MM.1S (cell line): ENCODE measurements at regions not wholly inside any gene's neighbourhood (a gene's known extent, or its start where the extent isn't known, plus 50 kb on each side); places are given as distances from the start of the nearest gene placed in this dataset.

ENCODE experiments used
- EZH2phosphoT487 ChIP-seq: fragments of 300-600 bp; sonication (generic); IDR thresholded peaks from 2 replicates; pipeline ENCODE4 v1.6.1; 2018; ENCODE audit warnings: antibody characterized with exemption, low read length
- TF ChIP-seq, protein P1 (sequence below): fragments of 300-600 bp; sonication (generic); IDR thresholded peaks from 2 replicates; pipeline ENCODE4 v1.5.1; 2016; ENCODE audit warnings: antibody characterized with exemption, low read length, mixed read lengths

DNA sequence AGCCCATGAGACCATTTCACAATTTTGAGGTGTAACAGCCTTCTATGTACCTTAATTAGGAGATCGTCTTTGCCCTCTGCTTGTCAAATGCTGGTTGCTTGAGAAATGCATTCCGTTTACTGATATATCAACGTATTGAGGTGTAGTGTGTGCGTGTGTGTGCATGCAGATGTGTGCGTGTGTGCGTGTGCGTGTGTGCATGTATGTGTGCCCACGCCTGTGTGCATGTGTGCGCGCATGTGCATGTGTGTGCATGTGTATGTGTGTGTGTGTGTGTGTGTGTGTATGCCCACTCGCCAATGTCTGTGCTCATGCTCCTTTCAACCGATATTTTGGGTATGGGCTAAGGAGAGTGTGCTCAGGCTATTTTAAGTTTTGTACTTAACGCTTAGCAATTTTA, 81.5 kb upstream of the ZFHX3 start:
- TF ChIP-seq, protein P1, sequence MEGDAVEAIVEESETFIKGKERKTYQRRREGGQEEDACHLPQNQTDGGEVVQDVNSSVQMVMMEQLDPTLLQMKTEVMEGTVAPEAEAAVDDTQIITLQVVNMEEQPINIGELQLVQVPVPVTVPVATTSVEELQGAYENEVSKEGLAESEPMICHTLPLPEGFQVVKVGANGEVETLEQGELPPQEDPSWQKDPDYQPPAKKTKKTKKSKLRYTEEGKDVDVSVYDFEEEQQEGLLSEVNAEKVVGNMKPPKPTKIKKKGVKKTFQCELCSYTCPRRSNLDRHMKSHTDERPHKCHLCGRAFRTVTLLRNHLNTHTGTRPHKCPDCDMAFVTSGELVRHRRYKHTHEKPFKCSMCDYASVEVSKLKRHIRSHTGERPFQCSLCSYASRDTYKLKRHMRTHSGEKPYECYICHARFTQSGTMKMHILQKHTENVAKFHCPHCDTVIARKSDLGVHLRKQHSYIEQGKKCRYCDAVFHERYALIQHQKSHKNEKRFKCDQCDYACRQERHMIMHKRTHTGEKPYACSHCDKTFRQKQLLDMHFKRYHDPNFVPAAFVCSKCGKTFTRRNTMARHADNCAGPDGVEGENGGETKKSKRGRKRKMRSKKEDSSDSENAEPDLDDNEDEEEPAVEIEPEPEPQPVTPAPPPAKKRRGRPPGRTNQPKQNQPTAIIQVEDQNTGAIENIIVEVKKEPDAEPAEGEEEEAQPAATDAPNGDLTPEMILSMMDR = no peak
- no peak for TF ChIP-seq EZH2phosphoT487
